ENCODE measurements at regions not wholly inside any gene's neighbourhood (a gene's known extent, or its start where the extent isn't known, plus 50 kb on each side); places are given as distances from the start of the nearest gene placed in this dataset.

GRCh38 chr1:175861626-175862367 lies 118.4 kb upstream of the TNR start:
- H3K27me3 Mint-ChIP-seq (ENCODE audit: insufficient read depth): peaks cover 11% of the 10 kb centered on the region
- H3K9me3 Mint-ChIP-seq: no peaks in the 10 kb centered on the region
- no peaks in the 10 kb centered on the region for H3K9me3 ChIP-seq (ENCODE audit: control insufficient read depth, low read length)
- H3K9ac ChIP-seq (ENCODE audit: extremely low read depth, low read length, poor library complexity, severe bottlenecking): no peak overlapping the region
- H3K27ac Mint-ChIP-seq: no peak overlapping the region
- H3K4me1 ChIP-seq (ENCODE audit: control insufficient read depth, insufficient read depth, low read length): peaks cover 7% of the 10 kb centered on the region
- no peaks in the 10 kb centered on the region for H3K36me3 Mint-ChIP-seq (ENCODE audit: low read depth)
- no peak overlapping the region for H3K4me3 ChIP-seq (ENCODE audit: low read length)
- no peak for TF ChIP-seq CTCF (conservative IDR thresholded peaks at IDR 0.05)
- H3K4me3 Mint-ChIP-seq: no peak overlapping the region
- H3K36me3 ChIP-seq (ENCODE audit: control insufficient read depth, insufficient read depth, low read length): no peaks in the 10 kb centered on the region
- H3K27me3 ChIP-seq (ENCODE audit: control insufficient read depth, insufficient read depth, low read length, poor library complexity, severe bottlenecking): no peaks in the 10 kb centered on the region
- WGBS, 2 experiments (ENCODE audit: insufficient coverage in 1 of 2, insufficient read length in 1 of 2): 89 to 90% methylated on average over 2 to 8 of the region's 8 CpGs
- H3K4me1 Mint-ChIP-seq: peaks cover 43% of the 10 kb centered on the region
- H3K27ac ChIP-seq (ENCODE audit: low read depth, low read length): no peak overlapping the region
- no peak for DNase-seq

GRCh38 chr1:175857756-175858155 lies 114.4 kb upstream of the TNR start:
- Mint-ChIP-seq H3K9me3 (no peaks in the 10 kb centered on the region), H3K4me3 (no peak overlapping the region), H3K27me3 (ENCODE audit: insufficient read depth) (peaks cover 6% of the 10 kb centered on the region), H3K36me3 (ENCODE audit: low read depth) (no peaks in the 10 kb centered on the region), H3K4me1 (peaks cover 13% of the 10 kb centered on the region), H3K27ac (no peak overlapping the region)
- Histone ChIP-seq H3K36me3 (ENCODE audit: control insufficient read depth, insufficient read depth, low read length) (no peaks in the 10 kb centered on the region), H3K27ac (ENCODE audit: low read depth, low read length) (no peak overlapping the region), H3K4me3 (ENCODE audit: low read length) (no peak overlapping the region), H3K27me3 (ENCODE audit: control insufficient read depth, insufficient read depth, low read length, poor library complexity, severe bottlenecking) (no peaks in the 10 kb centered on the region), H3K9me3 (ENCODE audit: control insufficient read depth, low read length) (no peaks in the 10 kb centered on the region), H3K4me1 (ENCODE audit: control insufficient read depth, insufficient read depth, low read length) (no peaks in the 10 kb centered on the region), H3K9ac (ENCODE audit: extremely low read depth, low read length, poor library complexity, severe bottlenecking) (no peak overlapping the region)
- WGBS, 2 experiments (ENCODE audit: insufficient coverage in 1 of 2, insufficient read length in 1 of 2): 71 to 100% methylated on average over 1 to 6 of the region's 6 CpGs
- TF ChIP-seq CTCF (conservative IDR thresholded peaks at IDR 0.05): no peak
- no peak for DNase-seq

GRCh38 chr1:175853681-175854080 lies 110.3 kb upstream of the TNR start:
- Mint-ChIP-seq H3K36me3 (ENCODE audit: low read depth) (no peaks in the 10 kb centered on the region), H3K27ac (no peak overlapping the region), H3K4me3 (no peak overlapping the region), H3K9me3 (no peaks in the 10 kb centered on the region), H3K27me3 (ENCODE audit: insufficient read depth) (peaks cover 3% of the 10 kb centered on the region), H3K4me1 (peaks cover 7% of the 10 kb centered on the region)
- DNase-seq: no peak
- Histone ChIP-seq H3K9me3 (ENCODE audit: control insufficient read depth, low read length) (no peaks in the 10 kb centered on the region), H3K27me3 (ENCODE audit: control insufficient read depth, insufficient read depth, low read length, poor library complexity, severe bottlenecking) (no peaks in the 10 kb centered on the region), H3K4me1 (ENCODE audit: control insufficient read depth, insufficient read depth, low read length) (no peaks in the 10 kb centered on the region), H3K27ac (ENCODE audit: low read depth, low read length) (no peak overlapping the region), H3K36me3 (ENCODE audit: control insufficient read depth, insufficient read depth, low read length) (no peaks in the 10 kb centered on the region), H3K9ac (ENCODE audit: extremely low read depth, low read length, poor library complexity, severe bottlenecking) (no peak overlapping the region), H3K4me3 (ENCODE audit: low read length) (no peak overlapping the region)
- 89 to 92% methylated on average over 1 to 3 of the region's 4 CpGs for WGBS, 2 experiments (ENCODE audit: insufficient coverage in 1 of 2, insufficient read length in 1 of 2)
- TF ChIP-seq CTCF (conservative IDR thresholded peaks at IDR 0.05): no peak

Data from endodermal cell (in vitro differentiated cells).